ENCODE measurements at regions not wholly inside any gene's neighbourhood (a gene's known extent, or its start where the extent isn't known, plus 50 kb on each side); places are given as distances from the start of the nearest gene placed in this dataset.
"Not testable (repeated sequence)": the region's sequence is repeated elsewhere in the genome, so short reads cannot be mapped to it uniquely, and the experiment has no call there.

GRCh38 chr1:166416831-166417230 is 250.0 kb upstream of the FAM78B start:
- not testable (repeated sequence) for H2BK15ac ChIP-seq (ENCODE audit: low read depth, poor library complexity, severe bottlenecking); H4K8ac ChIP-seq (ENCODE audit: low read length); H3K14ac ChIP-seq (ENCODE audit: low read length in 2 of 2); H2AK5ac ChIP-seq (ENCODE audit: low read length, severe bottlenecking); H2AFZ ChIP-seq (ENCODE audit: low read depth, low read length); H3K9me3 ChIP-seq (ENCODE audit: control insufficient read depth, low read length); H3K4ac ChIP-seq (ENCODE audit: low read depth in 1 of 2, low read length in 2 of 2); H3K18ac ChIP-seq (ENCODE audit: low read depth in 1 of 2, low read length in 2 of 2); H2BK120ac ChIP-seq (ENCODE audit: low read depth, low read length); H3K23ac ChIP-seq (ENCODE audit: low read length in 2 of 2); H3K36me3 ChIP-seq (ENCODE audit: control insufficient read depth in 1 of 2, insufficient read depth in 2 of 2, low read depth in 1 of 2, low read length in 2 of 2); H3K9ac ChIP-seq (ENCODE audit: low read length); H2BK12ac ChIP-seq (ENCODE audit: low read length in 2 of 2); H3K4me2 ChIP-seq (ENCODE audit: low read length, poor library complexity, severe bottlenecking); H3K4me1 ChIP-seq (ENCODE audit: control insufficient read depth, insufficient read depth, low read depth, low read length); H3K4me3 ChIP-seq (ENCODE audit: insufficient read depth in 1 of 2, low read depth in 1 of 2, low read length in 2 of 2); DNase-seq; H3K27ac ChIP-seq (ENCODE audit: low read length, poor library complexity, severe bottlenecking); H2BK5ac ChIP-seq (ENCODE audit: low read depth, low read length, poor library complexity, severe bottlenecking); H4K91ac ChIP-seq (ENCODE audit: low read length); H3K79me1 ChIP-seq (replicated peaks; ENCODE audit: low read length, poor library complexity, severe bottlenecking); H3K27me3 ChIP-seq (ENCODE audit: control insufficient read depth in 1 of 2, insufficient read depth in 1 of 2, low read length in 2 of 2)
- 65% methylated on average over 7 of the region's 7 CpGs for WGBS

DNA sequence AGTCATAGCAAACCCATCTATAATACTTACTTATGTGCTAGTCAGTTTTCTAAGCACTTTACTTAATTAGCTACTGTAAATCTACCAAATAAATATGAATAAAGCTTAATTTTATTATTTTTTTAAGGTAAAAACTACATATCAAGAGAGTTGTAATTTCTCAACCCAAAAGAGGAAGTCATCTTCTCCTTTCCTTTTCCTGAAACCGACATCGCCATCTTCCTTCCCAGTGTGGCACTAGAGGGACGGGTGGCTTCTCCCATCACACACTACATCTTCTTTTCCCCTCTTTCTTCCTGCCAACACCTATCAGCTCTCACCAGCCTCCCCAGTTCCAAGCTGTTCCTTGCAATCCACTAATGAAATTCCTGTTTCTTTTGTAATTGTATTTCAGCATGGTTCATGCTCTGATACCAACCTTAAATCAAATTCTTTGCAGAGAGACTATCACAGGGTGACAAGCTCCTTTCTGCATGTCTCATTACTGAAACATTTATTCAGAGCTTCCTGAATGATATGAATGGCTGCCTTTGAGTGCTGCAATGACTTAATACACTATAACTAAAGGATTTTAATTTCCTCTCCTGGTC is 251.6 kb upstream of the FAM78B start:
- no peak overlapping the region for H3K27ac ChIP-seq (ENCODE audit: low read length, poor library complexity, severe bottlenecking)
- no peaks in the 10 kb centered on the region for H3K4me1 ChIP-seq (ENCODE audit: control insufficient read depth, insufficient read depth, low read depth, low read length)
- no peak for DNase-seq
- H3K9ac ChIP-seq (ENCODE audit: low read length) = no peak overlapping the region
- H3K4ac ChIP-seq (ENCODE audit: low read depth in 1 of 2, low read length in 2 of 2) = no peak overlapping the region
- H3K23ac ChIP-seq (ENCODE audit: low read length in 2 of 2) = no peak overlapping the region
- no peak overlapping the region for H2BK5ac ChIP-seq (ENCODE audit: low read depth, low read length, poor library complexity, severe bottlenecking)
- no peak overlapping the region for H2AK5ac ChIP-seq (ENCODE audit: low read length, severe bottlenecking)
- 67% methylated on average over 3 of the region's 3 CpGs for WGBS
- H3K4me3 ChIP-seq (ENCODE audit: insufficient read depth in 1 of 2, low read depth in 1 of 2, low read length in 2 of 2) = no peak overlapping the region
- no peak overlapping the region for H4K91ac ChIP-seq (ENCODE audit: low read length)
- no peak overlapping the region for H3K4me2 ChIP-seq (ENCODE audit: low read length, poor library complexity, severe bottlenecking)
- H3K36me3 ChIP-seq (ENCODE audit: control insufficient read depth in 1 of 2, insufficient read depth in 2 of 2, low read depth in 1 of 2, low read length in 2 of 2) = no peaks in the 10 kb centered on the region
- no peak overlapping the region for H3K14ac ChIP-seq (ENCODE audit: low read length in 2 of 2)
- H2AFZ ChIP-seq (ENCODE audit: low read depth, low read length) = no peak overlapping the region
- H3K18ac ChIP-seq (ENCODE audit: low read depth in 1 of 2, low read length in 2 of 2) = no peak overlapping the region
- H2BK120ac ChIP-seq (ENCODE audit: low read depth, low read length) = no peak overlapping the region
- no peaks in the 10 kb centered on the region for H3K79me1 ChIP-seq (replicated peaks; ENCODE audit: low read length, poor library complexity, severe bottlenecking)
- no peaks in the 10 kb centered on the region for H3K9me3 ChIP-seq (ENCODE audit: control insufficient read depth, low read length)
- no peak overlapping the region for H4K8ac ChIP-seq (ENCODE audit: low read length)
- H2BK15ac ChIP-seq (ENCODE audit: low read depth, poor library complexity, severe bottlenecking) = no peak overlapping the region
- H3K27me3 ChIP-seq (ENCODE audit: control insufficient read depth in 1 of 2, insufficient read depth in 1 of 2, low read length in 2 of 2) = no peaks in the 10 kb centered on the region
- H2BK12ac ChIP-seq (ENCODE audit: low read length in 2 of 2) = no peak overlapping the region

- H3K9ac ChIP-seq (ENCODE audit: low read length); H3K18ac ChIP-seq (ENCODE audit: low read depth in 1 of 2, low read length in 2 of 2); H3K79me1 ChIP-seq (replicated peaks; ENCODE audit: low read length, poor library complexity, severe bottlenecking): not testable (repeated sequence)
Observed at GRCh38 chr1:166422586-166422985, 255.8 kb upstream of the FAM78B start.

DNA sequence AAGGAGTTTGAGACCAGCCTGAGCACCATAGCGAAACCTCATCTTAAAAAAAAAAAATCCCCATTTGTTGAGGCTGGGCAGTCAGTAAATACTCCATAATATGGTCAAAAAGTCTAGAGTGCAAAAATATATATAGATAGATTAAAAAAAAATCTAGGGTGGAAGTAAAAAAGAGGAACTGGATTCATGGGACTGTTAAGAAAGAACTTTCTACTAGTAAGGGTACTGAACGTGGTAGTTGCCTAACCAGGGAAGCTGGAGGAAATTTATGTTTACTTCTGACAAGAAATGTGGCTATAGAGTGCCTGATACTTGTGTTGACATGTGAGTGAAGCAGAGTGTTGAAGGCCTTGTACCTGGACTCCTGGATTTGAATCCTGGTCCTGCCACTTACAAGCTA is 265.9 kb upstream of the FAM78B start:
- Histone ChIP-seq H2BK5ac (ENCODE audit: low read depth, low read length, poor library complexity, severe bottlenecking) (no peak overlapping the region), H2BK120ac (ENCODE audit: low read depth, low read length) (no peak overlapping the region), H3K14ac (ENCODE audit: low read length in 2 of 2) (no peak overlapping the region), H3K79me1 (replicated peaks; ENCODE audit: low read length, poor library complexity, severe bottlenecking) (no peaks in the 10 kb centered on the region), H3K36me3 (ENCODE audit: control insufficient read depth in 1 of 2, insufficient read depth in 2 of 2, low read depth in 1 of 2, low read length in 2 of 2) (no peaks in the 10 kb centered on the region), H2BK15ac (ENCODE audit: low read depth, poor library complexity, severe bottlenecking) (no peak overlapping the region), H3K9ac (ENCODE audit: low read length) (no peak overlapping the region), H3K4me2 (ENCODE audit: low read length, poor library complexity, severe bottlenecking) (no peak overlapping the region), H4K91ac (ENCODE audit: low read length) (no peak overlapping the region), H3K4me3 (ENCODE audit: insufficient read depth in 1 of 2, low read depth in 1 of 2, low read length in 2 of 2) (no peak overlapping the region), H2BK12ac (ENCODE audit: low read length in 2 of 2) (no peak overlapping the region), H4K8ac (ENCODE audit: low read length) (no peak overlapping the region), H3K27me3 (ENCODE audit: control insufficient read depth in 1 of 2, insufficient read depth in 1 of 2, low read length in 2 of 2) (no peaks in the 10 kb centered on the region), H3K23ac (ENCODE audit: low read length in 2 of 2) (no peak overlapping the region), H3K4ac (ENCODE audit: low read depth in 1 of 2, low read length in 2 of 2) (no peak overlapping the region), H3K18ac (ENCODE audit: low read depth in 1 of 2, low read length in 2 of 2) (no peak overlapping the region), H3K9me3 (ENCODE audit: control insufficient read depth, low read length) (no peaks in the 10 kb centered on the region), H3K4me1 (ENCODE audit: control insufficient read depth, insufficient read depth, low read depth, low read length) (no peaks in the 10 kb centered on the region), H2AK5ac (ENCODE audit: low read length, severe bottlenecking) (no peak overlapping the region), H3K27ac (ENCODE audit: low read length, poor library complexity, severe bottlenecking) (no peak overlapping the region), H2AFZ (ENCODE audit: low read depth, low read length) (no peak overlapping the region)
- DNase-seq = no peak
- 45% methylated on average over 1 of the region's 2 CpGs for WGBS

More at GRCh38 chr1:166422586-166422985, 255.8 kb upstream of the FAM78B start:
- H2BK5ac ChIP-seq (ENCODE audit: low read depth, low read length, poor library complexity, severe bottlenecking); H2BK120ac ChIP-seq (ENCODE audit: low read depth, low read length); H3K4me2 ChIP-seq (ENCODE audit: low read length, poor library complexity, severe bottlenecking); H3K23ac ChIP-seq (ENCODE audit: low read length in 2 of 2); H3K27me3 ChIP-seq (ENCODE audit: control insufficient read depth in 1 of 2, insufficient read depth in 1 of 2, low read length in 2 of 2); H2BK15ac ChIP-seq (ENCODE audit: low read depth, poor library complexity, severe bottlenecking); H3K36me3 ChIP-seq (ENCODE audit: control insufficient read depth in 1 of 2, insufficient read depth in 2 of 2, low read depth in 1 of 2, low read length in 2 of 2); H3K27ac ChIP-seq (ENCODE audit: low read length, poor library complexity, severe bottlenecking); H2BK12ac ChIP-seq (ENCODE audit: low read length in 2 of 2); H3K9me3 ChIP-seq (ENCODE audit: control insufficient read depth, low read length); H3K4me3 ChIP-seq (ENCODE audit: insufficient read depth in 1 of 2, low read depth in 1 of 2, low read length in 2 of 2); DNase-seq; H2AK5ac ChIP-seq (ENCODE audit: low read length, severe bottlenecking); H3K4me1 ChIP-seq (ENCODE audit: control insufficient read depth, insufficient read depth, low read depth, low read length); H3K14ac ChIP-seq (ENCODE audit: low read length in 2 of 2); H4K91ac ChIP-seq (ENCODE audit: low read length); H3K4ac ChIP-seq (ENCODE audit: low read depth in 1 of 2, low read length in 2 of 2); H4K8ac ChIP-seq (ENCODE audit: low read length); H2AFZ ChIP-seq (ENCODE audit: low read depth, low read length): not testable (repeated sequence)
- WGBS = 75% methylated on average over 4 of the region's 4 CpGs

All from mesenchymal stem cell (in vitro differentiated cells and primary cell).